ENCODE measurements at regions not wholly inside any gene's neighbourhood (a gene's known extent, or its start where the extent isn't known, plus 50 kb on each side); places are given as distances from the start of the nearest gene placed in this dataset.
"Not testable (repeated sequence)": the region's sequence is repeated elsewhere in the genome, so short reads cannot be mapped to it uniquely, and the experiment has no call there.

GRCh38 chr3:194860725-194861124 is 175.0 kb downstream of the FAM43A start:
- DNase-seq (ENCODE audit: low read depth in 2 of 2, low spot score in 1 of 2), result no peak

DNA sequence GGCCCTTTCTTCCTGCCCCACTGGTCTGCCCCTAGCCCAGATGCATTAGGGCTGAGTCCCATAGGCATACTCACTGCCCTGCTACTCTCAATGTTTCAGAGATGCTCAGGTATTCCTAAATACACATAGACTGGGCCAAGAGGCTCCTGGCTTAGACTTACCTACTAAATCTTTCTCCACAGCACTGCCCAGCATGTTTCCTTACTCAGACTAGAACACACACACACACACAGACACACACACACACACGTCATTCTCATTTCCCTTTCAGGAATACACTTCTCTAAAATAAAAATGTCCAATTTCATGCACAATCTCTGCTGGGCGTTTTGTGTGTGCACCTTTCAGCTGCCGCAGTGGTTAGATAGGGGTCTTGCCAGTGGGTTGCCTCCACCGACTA is 175.7 kb downstream of the FAM43A start:
- no peak for DNase-seq (ENCODE audit: low read depth in 2 of 2, low spot score in 1 of 2)

DNA sequence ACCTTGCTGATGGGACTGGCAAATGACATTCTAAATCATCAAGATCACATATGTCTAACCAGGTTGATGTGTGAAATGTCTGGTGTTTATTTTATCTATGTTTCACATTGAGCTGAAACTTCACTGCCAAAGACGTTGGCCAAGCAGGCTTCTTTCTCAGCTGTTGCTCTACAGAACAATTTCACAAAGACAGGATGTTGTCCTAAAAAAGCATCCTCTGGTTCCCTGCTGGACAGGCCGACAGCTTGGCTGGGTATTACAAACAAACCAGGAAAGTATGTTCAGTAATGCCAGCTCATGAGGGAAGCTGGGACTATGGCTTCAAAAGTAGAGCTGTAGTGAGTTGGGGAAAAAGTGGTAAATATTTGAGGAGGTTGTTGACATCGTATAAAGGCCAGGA is 179.4 kb downstream of the FAM43A start:
- no peak for DNase-seq (ENCODE audit: low read depth in 2 of 2, low spot score in 1 of 2)

GRCh38 chr3:194865615-194866014 is 179.9 kb downstream of the FAM43A start:
- DNase-seq (ENCODE audit: low read depth in 2 of 2, low spot score in 1 of 2), result no peak

- no peak for DNase-seq (ENCODE audit: low read depth in 2 of 2, low spot score in 1 of 2)
Observed at GRCh38 chr3:194866236-194866635, 180.6 kb downstream of the FAM43A start.

GRCh38 chr3:194867270-194867983 is 181.7 kb downstream of the FAM43A start:
- no peak for DNase-seq (ENCODE audit: low read depth in 2 of 2, low spot score in 1 of 2)

- DNase-seq (ENCODE audit: low read depth in 2 of 2, low spot score in 1 of 2), result no peak
Observed at GRCh38 chr3:194868831-194869230, 183.1 kb downstream of the FAM43A start.

DNA sequence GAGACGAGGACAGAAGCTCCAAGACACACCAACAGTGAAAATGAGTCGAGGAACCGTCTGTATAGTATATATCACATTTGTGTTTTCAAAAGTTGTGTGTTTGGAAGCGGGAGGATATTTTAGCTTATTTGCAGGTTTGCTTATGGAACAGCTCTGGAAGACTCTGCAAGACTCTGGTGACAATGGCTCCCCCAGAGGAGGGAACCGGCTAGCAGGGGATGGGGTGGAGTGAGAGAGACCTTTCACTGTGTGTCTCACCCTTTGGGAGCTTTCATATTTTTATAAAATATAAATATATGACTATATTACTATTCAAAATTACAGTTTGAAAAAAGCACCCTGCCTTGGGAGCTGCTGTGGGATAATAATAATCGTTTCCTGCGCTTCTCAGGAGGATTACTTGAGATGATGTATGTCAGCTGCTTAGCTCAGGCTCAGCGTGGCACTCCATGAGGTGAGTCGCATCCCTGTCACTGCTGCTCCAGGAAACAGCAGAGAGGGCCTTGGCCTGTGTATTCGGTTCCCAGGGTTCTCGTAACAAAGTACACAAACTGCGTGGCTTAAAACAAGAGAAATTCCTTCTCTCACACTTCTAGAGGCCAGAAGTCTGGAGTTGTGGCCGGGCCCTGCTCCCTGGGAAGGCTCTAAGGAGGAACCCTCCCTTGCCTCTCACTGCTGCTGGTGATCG is 183.9 kb downstream of the FAM43A start:
- no peak for DNase-seq (ENCODE audit: low read depth in 2 of 2, low spot score in 1 of 2)

- DNase-seq (ENCODE audit: low read depth in 2 of 2, low spot score in 1 of 2), result no peak
Observed at GRCh38 chr3:194870394-194871110, 184.9 kb downstream of the FAM43A start.

DNA sequence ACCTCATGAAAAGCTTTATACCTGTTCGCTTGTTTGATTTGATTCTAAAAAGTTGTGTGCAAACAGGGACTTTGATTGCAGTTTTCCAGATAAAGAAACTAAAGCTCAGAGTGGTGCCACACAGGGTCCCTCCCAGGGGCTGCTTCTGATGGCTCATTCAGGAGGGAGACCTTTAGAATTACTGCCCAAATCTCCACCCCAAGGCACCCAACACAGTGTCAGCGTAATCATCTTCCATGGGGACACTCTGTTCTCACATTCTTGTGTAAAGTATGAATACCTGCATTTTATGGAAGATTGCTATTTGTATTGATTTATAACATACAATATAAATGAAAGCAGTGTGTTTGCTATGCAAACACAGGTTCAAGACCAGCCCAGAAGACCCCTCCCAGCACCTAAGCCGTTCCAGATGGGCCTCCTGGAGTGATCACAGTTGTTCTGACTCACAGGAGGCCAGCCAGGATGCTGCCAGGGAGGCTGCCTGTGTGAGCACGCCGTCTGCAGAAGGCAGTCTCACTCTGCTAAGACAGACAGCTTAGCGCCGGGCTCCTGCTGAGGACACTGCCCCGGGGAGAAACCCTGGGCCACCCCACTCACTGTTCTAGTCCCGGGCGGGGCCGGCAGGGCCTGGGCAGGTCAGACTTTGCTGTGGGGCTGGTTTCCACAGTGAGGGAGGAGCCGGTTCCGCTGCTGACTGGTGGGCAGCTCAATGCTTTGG is 185.6 kb downstream of the FAM43A start:
- DNase-seq (ENCODE audit: low read depth in 2 of 2, low spot score in 1 of 2), result no peak

GRCh38 chr3:194871864-194872668 is 186.4 kb downstream of the FAM43A start:
- no peak for DNase-seq (ENCODE audit: low read depth in 2 of 2, low spot score in 1 of 2)

DNA sequence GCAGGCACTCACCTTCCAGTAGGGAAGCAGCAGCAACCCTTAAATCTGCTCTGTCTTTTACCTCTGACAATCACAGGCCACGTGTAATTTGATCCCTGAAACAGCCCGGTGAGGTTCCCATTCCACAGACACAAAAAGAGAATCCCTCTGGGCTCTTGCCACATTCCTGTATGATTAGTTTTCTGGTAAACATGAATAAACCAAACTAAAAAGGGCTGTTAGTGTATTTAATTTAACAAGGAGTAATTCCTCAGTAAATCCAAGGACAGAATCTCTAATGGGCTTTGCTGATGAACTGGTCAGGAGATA is 186.9 kb downstream of the FAM43A start:
- DNase-seq (ENCODE audit: low read depth in 2 of 2, low spot score in 1 of 2), result no peak

- DNase-seq (ENCODE audit: low read depth in 2 of 2, low spot score in 1 of 2), result not testable (repeated sequence)
Observed at GRCh38 chr3:194873474-194873873, 187.8 kb downstream of the FAM43A start.

GRCh38 chr3:194874206-194874605 is 188.5 kb downstream of the FAM43A start:
- no peak for DNase-seq (ENCODE audit: low read depth in 2 of 2, low spot score in 1 of 2)

GRCh38 chr3:194874783-194875182 is 189.1 kb downstream of the FAM43A start:
- no peak for DNase-seq (ENCODE audit: low read depth in 2 of 2, low spot score in 1 of 2)

DNA sequence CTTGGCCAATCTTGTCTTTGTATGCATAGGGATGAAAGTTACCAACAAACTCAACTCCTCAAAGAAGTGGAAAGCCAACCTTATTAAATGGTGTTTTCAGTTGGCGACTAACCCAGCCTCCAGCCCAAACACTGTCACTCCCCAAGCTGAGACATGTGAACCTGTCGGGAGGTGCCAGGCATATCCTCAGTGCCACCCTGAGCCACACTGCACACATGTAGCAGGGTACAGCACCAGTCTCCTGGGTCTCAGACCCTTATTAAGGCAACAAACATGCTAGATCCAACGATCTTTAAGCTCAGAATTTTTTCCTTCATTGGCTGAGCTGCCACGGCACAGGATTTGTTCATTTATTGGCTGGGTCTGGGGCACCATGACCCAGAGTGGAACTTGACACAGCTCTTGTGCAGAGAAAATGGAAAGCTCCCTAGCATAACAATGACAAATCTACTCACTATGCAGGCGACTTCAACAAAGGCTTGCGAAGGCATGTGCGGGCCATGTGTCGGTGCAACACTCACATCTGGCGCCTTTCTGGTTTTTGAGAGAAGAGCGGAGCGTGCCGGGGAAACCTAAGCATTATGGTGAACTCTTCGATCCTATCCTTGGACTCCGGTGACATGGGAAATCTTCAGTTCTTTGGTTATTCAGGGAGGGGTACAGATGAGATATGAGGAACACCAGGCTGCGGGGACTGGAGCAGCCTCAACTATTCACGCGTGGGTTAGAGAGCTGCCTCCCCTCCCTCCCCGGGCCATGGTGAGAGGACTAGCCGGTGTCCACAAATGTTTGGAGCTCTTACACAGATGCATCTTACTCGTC is 190.1 kb downstream of the FAM43A start:
- DNase-seq (ENCODE audit: low read depth in 2 of 2, low spot score in 1 of 2), result no peak

DNA sequence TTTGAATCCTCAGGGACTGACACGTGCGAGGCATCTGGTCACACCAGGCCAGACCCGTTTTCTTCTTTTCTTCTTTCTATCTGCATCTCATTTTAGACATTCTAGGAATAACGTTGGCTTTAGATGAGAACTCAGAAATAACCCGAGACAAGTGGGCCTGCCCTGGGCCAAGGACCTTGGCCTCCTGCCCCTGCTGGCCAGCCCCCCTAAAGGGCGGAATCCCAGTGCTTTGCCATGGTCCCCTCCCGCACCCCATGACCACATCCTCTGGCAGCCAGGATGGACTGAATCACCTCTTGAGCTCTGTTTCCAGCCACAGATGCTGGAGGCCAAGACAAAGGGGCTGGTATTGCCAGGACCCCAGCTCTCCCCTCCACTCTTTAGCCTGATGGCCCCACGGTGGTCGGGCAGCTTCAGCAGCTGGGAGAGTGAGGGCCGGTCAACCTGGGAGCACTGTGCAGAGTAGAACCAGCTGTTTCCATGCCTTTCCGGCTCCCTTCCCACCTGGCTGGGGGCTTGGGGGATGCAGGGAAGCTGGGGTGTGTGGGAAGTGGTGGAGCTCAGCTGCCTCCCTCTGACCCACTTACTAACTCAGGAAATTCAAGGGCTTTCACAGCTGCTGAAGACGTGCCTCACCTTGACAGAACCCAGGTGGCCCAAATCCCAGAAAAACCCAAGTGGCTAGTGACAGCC is 190.9 kb downstream of the FAM43A start:
- DNase-seq (ENCODE audit: low read depth in 2 of 2, low spot score in 1 of 2), result no peak

DNA sequence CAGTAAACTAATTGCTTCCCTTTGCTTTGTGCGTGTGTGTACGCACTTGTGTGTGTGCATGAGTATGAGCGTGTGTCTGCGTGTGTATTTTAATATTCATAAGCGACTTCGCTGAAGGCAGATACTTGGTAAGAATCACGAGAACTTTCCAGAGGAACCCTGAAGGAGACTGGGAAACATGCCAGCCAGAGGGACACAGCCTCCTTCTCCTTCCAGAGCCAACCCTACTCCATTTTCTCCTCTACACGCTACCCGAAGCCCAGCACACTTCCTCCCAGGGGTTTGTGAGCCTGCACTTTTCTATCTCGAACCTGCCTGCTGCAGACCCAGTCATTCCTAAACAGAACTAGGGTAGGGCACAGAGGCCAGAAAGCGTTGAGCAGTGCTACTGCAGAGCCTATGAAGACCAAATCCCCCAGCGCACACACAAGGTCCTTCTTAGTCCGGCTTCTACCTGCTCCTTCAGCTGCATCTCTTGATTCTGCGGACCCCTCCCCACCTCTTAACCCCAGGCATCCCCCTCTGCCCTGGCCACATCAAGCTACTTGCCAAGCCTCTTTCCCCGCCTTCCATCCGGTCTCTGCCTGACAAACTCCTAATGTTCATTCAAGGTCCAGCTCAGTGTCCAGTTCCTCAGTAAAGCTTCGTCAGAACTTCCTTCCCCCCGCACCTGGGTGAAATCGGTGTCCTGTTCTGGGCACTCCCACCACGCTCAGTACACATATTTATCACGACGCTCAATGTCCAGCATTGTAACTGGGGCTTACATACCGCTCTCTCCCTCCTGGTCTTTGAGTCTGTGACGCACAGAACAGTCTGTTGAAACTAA is 191.8 kb downstream of the FAM43A start:
- no peak for DNase-seq (ENCODE audit: low read depth in 2 of 2, low spot score in 1 of 2)
